ENCODE measurements at regions not wholly inside any gene's neighbourhood (a gene's known extent, or its start where the extent isn't known, plus 50 kb on each side); places are given as distances from the start of the nearest gene placed in this dataset.

DNA sequence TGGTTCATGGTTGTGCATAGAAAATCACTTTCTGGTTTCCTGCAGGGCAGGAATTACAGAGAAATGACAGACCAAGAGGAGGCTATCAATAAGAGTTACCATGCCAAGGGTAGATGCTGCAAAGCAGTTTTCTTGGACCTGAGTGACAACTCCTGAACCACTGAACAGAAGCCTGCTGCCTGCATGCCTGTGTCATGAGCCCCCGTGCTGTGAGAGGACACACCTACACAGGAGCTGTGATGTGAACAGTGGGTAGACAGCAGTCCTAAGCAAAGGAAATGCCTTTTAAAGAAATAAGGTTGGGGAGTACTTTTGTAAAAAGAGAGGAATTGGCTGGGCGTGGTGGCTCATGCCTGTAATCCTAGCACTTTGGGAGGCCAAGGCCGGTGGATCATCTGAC is 54.2 kb upstream of the CREB1 start:
- H3K36me3 ChIP-seq (ENCODE audit: control insufficient read depth in 1 of 2, insufficient read depth in 2 of 2, low read length in 2 of 2): no peaks in the 10 kb centered on the region
- peaks cover 0 to 6% of the 10 kb centered on the region in 2 experiments; a peak in 1 of 4 replicates for H3K4me1 ChIP-seq (ENCODE audit: control insufficient read depth in 1 of 2, insufficient read depth in 2 of 2, low read length in 2 of 2)
- H3K9ac ChIP-seq (ENCODE audit: low read length): no peak overlapping the region
- H3K27me3 ChIP-seq (ENCODE audit: insufficient read depth, low read length): no peaks in the 10 kb centered on the region
- H2AFZ ChIP-seq (ENCODE audit: low read depth, low read length, poor library complexity, severe bottlenecking): peak overlapping the region; percentile 10
- ATAC-seq: peak; percentile 40; the same call in 1 of the 2 replicates
- H3K9me3 ChIP-seq (ENCODE audit: control insufficient read depth in 1 of 2, insufficient read depth in 1 of 2, low read depth in 1 of 2, low read length in 2 of 2): no peaks in the 10 kb centered on the region
- ChIA-PET POLR2A (no interaction called here), CTCF (interaction anchor here (1.0 to 1.3 kb wide), 2 partner anchors 674 to 676 kb away, joined by 3 read pairs; no protein-coding TSS in a partner anchor), RAD21 (ENCODE audit: low non-redundant PET in 1 of 2, low total read pairs in 2 of 2, uncharacterized antibody in 2 of 2, unreplicated experiment in 2 of 2) (no interaction called here)
- H4K20me1 ChIP-seq (ENCODE audit: insufficient read depth): no peaks in the 10 kb centered on the region
- peak overlapping the region; percentile 38 for H3K4me2 ChIP-seq (ENCODE audit: low read length)
- DNase-seq (ENCODE audit: low read depth, low spot score): no peak
- H3K27ac ChIP-seq (ENCODE audit: low read depth, low read length): no peak overlapping the region
- H3K4me3 ChIP-seq (replicated peaks in 1 of 2; ENCODE audit: low read depth in 1 of 2, low read length in 2 of 2): no peak overlapping the region
- no peaks in the 10 kb centered on the region for H3K79me2 ChIP-seq (ENCODE audit: insufficient read depth, low read length)
- intact Hi-C loops (cut with micrococcal nuclease): loop anchor here (1.0 to 10.0 kb wide), 4 partner anchors 494 to 921 kb away; no protein-coding TSS in a partner anchor
- H3K9me2 ChIP-seq (ENCODE audit: insufficient read depth): no peaks in the 10 kb centered on the region
- no TSS peak for BruUV-seq (replicated peaks)
- TF ChIP-seq POLR2AphosphoS5 (IDR thresholded peaks at IDR 0.05; ENCODE audit: low read depth, low read length): no peak
- TF ChIP-seq EZH2phosphoT487 (IDR thresholded peaks at IDR 0.05; ENCODE audit: borderline replicate concordance): no peak

DNA sequence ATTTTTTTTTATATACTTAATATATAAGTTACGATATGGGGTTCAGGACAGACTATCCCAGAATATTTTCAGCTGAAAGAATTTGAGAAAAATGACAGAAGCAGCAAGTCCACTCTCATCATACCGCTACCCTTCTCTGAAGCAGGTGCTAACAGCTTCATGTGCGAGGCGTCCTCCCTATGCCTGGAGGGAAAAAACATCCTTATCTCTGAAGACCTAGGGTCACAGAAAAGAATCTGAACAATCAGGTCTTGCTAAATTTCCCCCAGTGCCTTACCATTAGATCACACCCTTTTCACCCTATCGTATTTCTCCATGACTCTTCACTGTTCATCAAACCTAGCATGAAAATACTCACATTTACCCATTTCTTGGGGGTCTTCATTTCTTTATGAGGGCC is 51.9 kb upstream of the CREB1 start:
- RAD21 ChIA-PET (ENCODE audit: low non-redundant PET in 1 of 2, low total read pairs in 2 of 2, uncharacterized antibody in 2 of 2, unreplicated experiment in 2 of 2): no interaction called here

More for the DNA sequence above, 51.9 kb upstream of the CREB1 start:
- Histone ChIP-seq H2AFZ (ENCODE audit: low read depth, low read length, poor library complexity, severe bottlenecking) (no peak overlapping the region), H3K36me3 (ENCODE audit: control insufficient read depth in 1 of 2, insufficient read depth in 2 of 2, low read length in 2 of 2) (no peaks in the 10 kb centered on the region), H3K9me2 (ENCODE audit: insufficient read depth) (no peaks in the 10 kb centered on the region), H3K9me3 (ENCODE audit: control insufficient read depth in 1 of 2, insufficient read depth in 1 of 2, low read depth in 1 of 2, low read length in 2 of 2) (no peaks in the 10 kb centered on the region), H3K79me2 (ENCODE audit: insufficient read depth, low read length) (no peaks in the 10 kb centered on the region), H4K20me1 (ENCODE audit: insufficient read depth) (no peaks in the 10 kb centered on the region), H3K27me3 (ENCODE audit: insufficient read depth, low read length) (no peaks in the 10 kb centered on the region), H3K4me3 (replicated peaks in 1 of 2; ENCODE audit: low read depth in 1 of 2, low read length in 2 of 2) (no peak overlapping the region), H3K4me1 (ENCODE audit: control insufficient read depth in 1 of 2, insufficient read depth in 2 of 2, low read length in 2 of 2) (peaks cover 0 to 6% of the 10 kb centered on the region in 2 experiments; a peak in 1 of 4 replicates), H3K27ac (ENCODE audit: low read depth, low read length) (no peak overlapping the region), H3K4me2 (ENCODE audit: low read length) (no peak overlapping the region), H3K9ac (ENCODE audit: low read length) (no peak overlapping the region)
- ChIA-PET CTCF (no interaction called here), POLR2A (no interaction called here)
- intact Hi-C loops (cut with micrococcal nuclease): loop anchor here (10.0 kb wide), 1 partner anchor 923 kb away; no protein-coding TSS in a partner anchor
- DNase-seq (ENCODE audit: low read depth, low spot score): no peak
- TF ChIP-seq YY1 (IDR thresholded peaks at IDR 0.05; ENCODE audit: extremely low read depth, insufficient replicate concordance, low read depth, low read length): no peak
- no peak for ATAC-seq
- BruUV-seq (replicated peaks): no TSS peak
